Mucosa of rectum (tissue), 2 donors: ENCODE measurements at regions not wholly inside any gene's neighbourhood (a gene's known extent, or its start where the extent isn't known, plus 50 kb on each side); places are given as distances from the start of the nearest gene placed in this dataset.

Source experiments
- H3K27ac ChIP-seq, 2 donors: one replicate each; pipeline ENCODE4 v1.7.0; 2013; ENCODE audit warnings: inconsistent platforms in 2 of 2, low read depth in 2 of 2, low read length in 2 of 2
- H3K27me3 ChIP-seq, 2 donors: one replicate each; pipeline ENCODE4 v1.7.0; 2013; ENCODE audit warnings: low read length in 2 of 2; ENCODE audit not compliant: control insufficient read depth in 2 of 2, insufficient read depth in 2 of 2
- H3K36me3 ChIP-seq, 2 donors: one replicate each; pipeline ENCODE4 v1.7.0; 2013; ENCODE audit warnings: low read length in 2 of 2; ENCODE audit not compliant: control insufficient read depth in 2 of 2, insufficient read depth in 2 of 2
- H3K4me1 ChIP-seq, 2 donors: one replicate each; pipeline ENCODE4 v1.7.0; 2013; ENCODE audit warnings: low read length in 2 of 2, mild to moderate bottlenecking in 1 of 2; ENCODE audit not compliant: control insufficient read depth in 2 of 2, insufficient read depth in 2 of 2
- H3K4me3 ChIP-seq, 2 donors: one replicate each; pipeline ENCODE4 v1.7.0; 2013; ENCODE audit warnings: low read length in 2 of 2
- H3K9ac ChIP-seq, 2 donors: one replicate each; pipeline ENCODE4 v1.7.0; 2013; ENCODE audit warnings: low read length in 2 of 2, low read depth in 1 of 2, mild to moderate bottlenecking in 1 of 2
- H3K9me3 ChIP-seq, 2 donors: one replicate each; pipeline ENCODE4 v1.7.0; 2013; ENCODE audit warnings: low read length in 2 of 2; ENCODE audit not compliant: control insufficient read depth in 2 of 2
- donor health status: healthy.
- donor health status: Normal muscosa, but diverticular disease.

DNA sequence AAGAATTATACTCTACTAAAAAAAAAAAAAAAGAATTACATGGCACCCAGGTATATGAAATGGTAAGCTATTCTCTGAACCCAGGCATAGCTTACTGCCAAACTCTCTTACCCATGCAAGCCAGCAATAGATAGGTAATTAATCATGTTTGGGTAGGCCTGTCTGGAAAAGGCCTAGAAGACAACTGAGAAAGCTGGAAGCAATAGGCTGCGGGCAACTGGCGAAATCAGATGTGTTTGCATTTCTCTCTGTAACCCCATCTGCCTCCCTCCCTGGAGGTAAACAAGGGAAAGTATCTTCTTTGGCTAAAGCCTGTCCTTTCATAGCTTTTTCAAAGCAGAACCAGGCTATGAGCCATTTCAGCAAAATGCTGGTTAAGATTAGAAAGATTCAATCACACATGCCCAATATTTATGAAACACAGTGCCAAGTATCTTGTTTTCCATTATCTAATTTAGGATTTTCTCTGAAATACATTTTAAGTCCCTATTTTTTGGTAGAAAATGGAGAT lies 934.8 kb upstream of the DDX18 start:
- H3K36me3 ChIP-seq, result no peaks in the 10 kb centered on the region
- no peaks in the 10 kb centered on the region for H3K27me3 ChIP-seq
- H3K9me3 ChIP-seq, result no peaks in the 10 kb centered on the region
- no peak overlapping the region for H3K4me3 ChIP-seq
- H3K4me1 ChIP-seq, result peaks cover 5 to 17% of the 10 kb centered on the region in 2 donors
- H3K27ac ChIP-seq, result no peak overlapping the region
- no peak overlapping the region for H3K9ac ChIP-seq

DNA sequence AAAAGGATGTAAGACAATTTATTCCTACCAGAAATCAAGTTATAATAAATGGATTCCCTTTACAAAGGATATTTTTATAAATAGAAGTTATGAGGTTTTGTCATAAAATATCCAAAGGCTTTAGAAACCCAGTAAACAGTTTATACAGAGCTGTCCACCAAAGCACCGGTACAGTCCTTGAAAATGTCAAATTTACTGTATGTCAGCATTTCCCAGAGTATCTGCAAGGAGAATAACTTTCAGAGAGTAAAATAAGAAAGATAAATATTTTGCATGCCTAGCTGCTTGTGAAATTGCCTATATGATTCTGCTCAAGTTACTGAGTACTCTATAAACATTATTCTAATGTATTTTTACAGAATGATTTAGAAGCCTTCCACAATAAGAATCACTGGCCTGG lies 923.3 kb upstream of the DDX18 start:
- no peak overlapping the region for H3K9ac ChIP-seq
- H3K27ac ChIP-seq, result no peak overlapping the region
- no peaks in the 10 kb centered on the region for H3K27me3 ChIP-seq
- H3K36me3 ChIP-seq, result no peaks in the 10 kb centered on the region
- no peaks in the 10 kb centered on the region for H3K4me1 ChIP-seq
- H3K4me3 ChIP-seq, result no peak overlapping the region
- H3K9me3 ChIP-seq, result peaks cover 0 to 2% of the 10 kb centered on the region in 2 donors

DNA sequence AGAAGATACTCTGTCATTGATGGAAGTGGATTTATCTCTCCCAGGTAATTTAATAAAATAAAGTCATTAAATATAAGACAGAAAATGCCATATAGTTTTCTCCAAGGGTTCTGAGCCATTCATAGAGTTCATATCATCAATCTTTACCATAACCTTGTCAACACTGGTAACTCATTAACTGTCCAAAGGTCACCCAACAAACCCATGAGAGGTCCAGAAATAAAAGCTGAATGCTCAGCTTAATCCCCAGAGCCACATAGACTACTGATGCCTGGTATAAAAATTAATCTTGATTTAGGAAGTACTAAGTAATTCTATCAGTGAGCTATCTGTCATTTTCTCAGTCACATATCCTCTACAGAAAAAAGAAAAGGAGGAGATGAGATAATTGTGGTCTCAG lies 903.0 kb upstream of the DDX18 start:
- Histone ChIP-seq H3K27ac (no peak overlapping the region), H3K36me3 (no peaks in the 10 kb centered on the region), H3K27me3 (no peaks in the 10 kb centered on the region), H3K9ac (no peak overlapping the region), H3K4me1 (no peaks in the 10 kb centered on the region), H3K9me3 (no peaks in the 10 kb centered on the region), H3K4me3 (no peak overlapping the region)

DNA sequence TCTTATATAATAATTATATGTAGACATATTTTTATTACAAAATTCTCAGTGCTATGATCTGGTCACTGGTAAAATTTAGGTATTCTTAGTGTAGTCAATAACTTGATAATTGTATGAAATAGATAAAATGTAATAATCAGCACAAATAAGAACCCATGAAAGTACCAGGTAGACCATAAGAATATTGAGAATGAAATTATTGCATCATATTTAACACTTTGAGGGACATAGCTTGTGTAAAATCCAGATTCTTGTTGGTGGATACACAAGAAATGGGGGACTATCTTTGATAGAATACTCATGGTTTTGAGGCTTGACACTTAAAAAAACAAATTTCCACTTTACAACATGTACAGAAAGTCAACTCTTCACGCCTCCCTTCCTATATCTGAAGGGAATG lies 898.8 kb upstream of the DDX18 start:
- Histone ChIP-seq H3K27ac (no peak overlapping the region), H3K4me1 (no peaks in the 10 kb centered on the region), H3K9ac (no peak overlapping the region), H3K36me3 (no peaks in the 10 kb centered on the region), H3K4me3 (no peak overlapping the region), H3K27me3 (no peaks in the 10 kb centered on the region), H3K9me3 (no peaks in the 10 kb centered on the region)

DNA sequence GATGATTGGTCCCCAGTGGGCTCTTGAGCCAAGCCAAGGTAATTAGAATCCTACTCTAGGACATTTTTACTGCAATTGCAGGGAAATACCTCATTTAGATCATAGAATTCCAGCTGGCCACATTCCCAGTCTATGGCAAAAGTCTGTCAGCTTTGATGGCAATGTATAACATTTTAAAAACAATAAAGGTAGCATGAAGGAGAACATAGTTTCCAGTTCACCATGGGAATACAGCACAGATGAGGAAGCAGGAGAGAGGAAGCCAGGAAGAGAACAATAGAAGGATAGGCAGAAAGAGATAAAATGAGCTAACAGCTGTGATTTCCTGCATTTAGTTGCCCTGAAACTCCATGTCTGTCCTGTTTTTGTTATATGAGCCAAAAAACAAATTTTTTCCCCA lies 897.3 kb upstream of the DDX18 start:
- Histone ChIP-seq H3K27me3 (no peaks in the 10 kb centered on the region), H3K4me3 (no peak overlapping the region), H3K9me3 (no peaks in the 10 kb centered on the region), H3K27ac (no peak overlapping the region), H3K4me1 (peaks cover 0 to 2% of the 10 kb centered on the region in 2 donors), H3K36me3 (no peaks in the 10 kb centered on the region), H3K9ac (no peak overlapping the region)

DNA sequence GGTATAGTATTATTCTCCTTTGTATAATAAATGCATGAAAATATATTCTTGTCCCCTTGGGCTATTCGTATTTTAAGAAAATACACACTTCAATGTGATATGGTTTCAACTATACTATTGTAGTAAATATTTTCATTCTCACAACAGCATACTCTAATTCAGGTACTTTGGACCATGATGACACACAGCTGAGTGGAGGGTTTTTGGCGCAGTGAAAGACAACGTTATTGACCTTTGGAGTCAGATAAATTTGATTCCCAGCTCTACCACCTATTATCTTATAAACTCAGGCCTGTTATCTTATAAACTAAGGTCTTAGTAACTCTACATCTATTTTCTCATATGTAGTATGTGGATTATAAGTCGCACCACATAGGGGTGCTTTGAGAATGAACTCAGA lies 895.9 kb upstream of the DDX18 start:
- Histone ChIP-seq H3K9ac (no peak overlapping the region), H3K36me3 (no peaks in the 10 kb centered on the region), H3K27ac (no peak overlapping the region), H3K4me3 (no peak overlapping the region), H3K9me3 (no peaks in the 10 kb centered on the region), H3K27me3 (no peaks in the 10 kb centered on the region), H3K4me1 (peaks cover 0 to 6% of the 10 kb centered on the region in 2 donors)

DNA sequence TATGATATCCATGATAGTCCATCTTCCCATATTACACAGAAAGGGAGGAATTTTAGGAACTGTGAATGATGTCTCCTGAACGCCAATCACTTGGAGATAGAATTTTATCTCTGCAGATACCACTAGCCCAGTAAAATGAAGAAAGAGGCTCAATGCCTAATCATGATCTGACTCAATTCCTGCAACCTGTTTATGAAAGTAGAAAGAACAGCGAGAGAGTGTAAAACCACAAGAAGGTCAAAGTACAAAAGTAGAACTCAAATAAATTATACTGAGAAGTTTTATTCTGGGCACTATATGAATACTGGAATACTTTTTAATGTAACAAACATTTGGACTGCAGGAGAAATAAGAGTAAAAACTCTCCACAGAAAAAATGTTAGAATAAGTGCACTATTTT lies 892.1 kb upstream of the DDX18 start:
- Histone ChIP-seq H3K4me1 (peaks cover 0 to 6% of the 10 kb centered on the region in 2 donors), H3K9me3 (no peaks in the 10 kb centered on the region), H3K27ac (no peak overlapping the region), H3K36me3 (no peaks in the 10 kb centered on the region), H3K4me3 (no peak overlapping the region), H3K9ac (no peak overlapping the region), H3K27me3 (no peaks in the 10 kb centered on the region)

DNA sequence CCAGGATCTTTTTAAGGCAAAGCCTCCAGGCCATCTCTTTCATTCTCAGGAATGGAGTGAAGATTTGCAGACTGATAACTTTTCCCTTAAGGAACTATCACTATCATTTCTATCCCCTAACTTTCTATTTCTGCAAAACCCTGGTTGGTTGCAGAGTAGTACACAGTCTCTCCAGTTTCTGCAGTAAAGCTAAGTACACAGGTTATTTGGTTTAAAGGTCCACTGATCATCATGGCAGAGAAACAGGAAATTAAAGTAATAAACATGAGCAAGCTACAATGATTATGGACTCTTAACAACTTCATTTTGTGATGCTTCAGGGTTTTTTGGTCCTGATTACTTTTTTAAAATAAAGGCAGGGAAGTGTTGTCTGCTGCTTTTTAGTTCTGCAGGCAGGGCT lies 890.0 kb upstream of the DDX18 start:
- H3K4me3 ChIP-seq, result no peak overlapping the region
- H3K4me1 ChIP-seq, result peaks cover 0 to 6% of the 10 kb centered on the region in 2 donors
- H3K36me3 ChIP-seq, result no peaks in the 10 kb centered on the region
- no peak overlapping the region for H3K27ac ChIP-seq
- no peaks in the 10 kb centered on the region for H3K9me3 ChIP-seq
- H3K9ac ChIP-seq, result no peak overlapping the region
- H3K27me3 ChIP-seq, result no peaks in the 10 kb centered on the region

DNA sequence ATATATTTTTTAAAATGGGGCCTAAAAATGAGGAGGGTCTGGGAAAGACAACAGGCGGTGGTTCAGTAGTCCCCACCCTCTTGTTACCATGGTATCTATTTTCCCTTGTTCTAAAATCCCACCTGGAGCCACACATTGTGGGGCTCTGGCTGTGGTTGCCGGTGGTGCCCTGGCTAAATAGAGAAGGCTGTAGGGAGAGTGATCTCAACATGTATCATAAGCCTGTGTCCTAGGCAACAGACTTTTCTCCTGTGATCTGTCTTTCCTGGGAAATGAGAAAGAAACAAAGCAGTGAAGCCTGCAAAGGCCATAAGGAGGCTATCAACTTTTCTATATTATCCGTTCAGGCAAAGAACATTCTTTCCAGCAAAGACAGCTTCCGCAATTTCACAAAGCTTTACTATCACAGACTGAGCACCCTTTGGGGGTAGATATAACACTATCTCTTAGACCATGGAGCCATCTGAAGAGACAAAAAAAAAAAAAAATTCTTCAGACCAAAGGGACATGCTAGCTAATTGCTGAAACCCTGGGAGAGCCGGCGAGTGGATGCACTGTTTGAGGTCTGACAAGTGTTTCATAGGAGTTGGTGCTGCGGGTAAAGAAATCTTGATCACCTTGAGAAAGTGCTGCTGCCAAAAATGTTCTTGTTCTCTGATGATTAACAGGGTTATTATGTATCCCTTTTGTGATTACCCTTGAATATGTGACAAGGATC lies 879.2 kb upstream of the DDX18 start:
- Histone ChIP-seq H3K9me3 (no peaks in the 10 kb centered on the region), H3K27me3 (no peaks in the 10 kb centered on the region), H3K4me1 (no peaks in the 10 kb centered on the region), H3K9ac (no peak overlapping the region), H3K27ac (no peak overlapping the region), H3K4me3 (no peak overlapping the region), H3K36me3 (no peaks in the 10 kb centered on the region)

DNA sequence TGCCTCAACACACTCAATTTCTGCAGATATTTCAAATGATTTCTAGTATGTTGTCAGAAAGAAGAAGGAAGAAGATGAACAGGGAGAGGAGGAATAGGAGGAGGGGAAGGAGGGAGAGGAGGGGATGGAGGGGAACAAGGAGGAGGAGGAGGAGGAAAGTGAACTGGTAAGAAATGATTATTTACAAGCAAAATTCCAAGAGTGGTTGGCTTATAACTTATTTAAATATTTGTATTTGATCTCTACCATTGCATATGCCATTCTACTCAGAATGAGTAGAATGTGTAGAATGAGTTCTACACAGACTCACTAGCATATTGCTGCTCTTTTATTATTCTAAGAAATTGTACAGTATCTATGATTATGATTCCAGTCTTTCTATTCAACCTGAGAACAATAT lies 866.2 kb upstream of the DDX18 start:
- H3K4me1 ChIP-seq, result no peaks in the 10 kb centered on the region

More for the DNA sequence above, 866.2 kb upstream of the DDX18 start:
- H3K27ac ChIP-seq, result no peak overlapping the region
- no peak overlapping the region for H3K4me3 ChIP-seq
- no peaks in the 10 kb centered on the region for H3K36me3 ChIP-seq
- no peak overlapping the region for H3K9ac ChIP-seq
- H3K27me3 ChIP-seq, result no peaks in the 10 kb centered on the region
- H3K9me3 ChIP-seq, result no peaks in the 10 kb centered on the region
